LNCAP (cell line): ENCODE measurements at regions not wholly inside any gene's neighbourhood (a gene's known extent, or its start where the extent isn't known, plus 50 kb on each side); places are given as distances from the start of the nearest gene placed in this dataset.

ENCODE experiments used
- TF ChIP-seq, protein P1 (sequence below): fragments of 450-650 bp; IDR thresholded peaks from 2 replicates; pipeline ENCODE4 v1.5.1; 2017; ENCODE audit warnings: mild to moderate bottlenecking

DNA sequence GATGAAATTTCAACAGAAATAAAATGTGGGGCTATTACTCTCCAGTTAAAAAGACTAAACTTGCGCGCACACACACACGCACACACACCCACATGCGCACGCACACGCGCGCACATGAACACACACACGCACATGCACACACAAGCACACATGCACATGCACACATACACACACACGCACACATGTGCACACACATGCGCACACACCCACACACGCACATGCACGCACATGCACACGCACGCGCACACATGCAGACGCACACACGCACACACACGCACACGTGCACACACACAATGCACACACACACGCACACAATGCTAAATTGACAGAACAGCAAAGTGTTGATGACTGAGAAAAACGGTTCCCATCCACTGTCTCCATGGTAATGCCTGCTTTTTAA, 754.1 kb downstream of the CBLN4 start:
- TF ChIP-seq, protein P1, sequence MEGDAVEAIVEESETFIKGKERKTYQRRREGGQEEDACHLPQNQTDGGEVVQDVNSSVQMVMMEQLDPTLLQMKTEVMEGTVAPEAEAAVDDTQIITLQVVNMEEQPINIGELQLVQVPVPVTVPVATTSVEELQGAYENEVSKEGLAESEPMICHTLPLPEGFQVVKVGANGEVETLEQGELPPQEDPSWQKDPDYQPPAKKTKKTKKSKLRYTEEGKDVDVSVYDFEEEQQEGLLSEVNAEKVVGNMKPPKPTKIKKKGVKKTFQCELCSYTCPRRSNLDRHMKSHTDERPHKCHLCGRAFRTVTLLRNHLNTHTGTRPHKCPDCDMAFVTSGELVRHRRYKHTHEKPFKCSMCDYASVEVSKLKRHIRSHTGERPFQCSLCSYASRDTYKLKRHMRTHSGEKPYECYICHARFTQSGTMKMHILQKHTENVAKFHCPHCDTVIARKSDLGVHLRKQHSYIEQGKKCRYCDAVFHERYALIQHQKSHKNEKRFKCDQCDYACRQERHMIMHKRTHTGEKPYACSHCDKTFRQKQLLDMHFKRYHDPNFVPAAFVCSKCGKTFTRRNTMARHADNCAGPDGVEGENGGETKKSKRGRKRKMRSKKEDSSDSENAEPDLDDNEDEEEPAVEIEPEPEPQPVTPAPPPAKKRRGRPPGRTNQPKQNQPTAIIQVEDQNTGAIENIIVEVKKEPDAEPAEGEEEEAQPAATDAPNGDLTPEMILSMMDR: no peak

- TF ChIP-seq, protein P1: no peak
Measured at GRCh38 chr20:55242853-55243252, 762.5 kb downstream of the CBLN4 start.

- TF ChIP-seq, protein P1: no peak
Measured at GRCh38 chr20:55239269-55239668, 763.9 kb downstream of the DOK5 start.

DNA sequence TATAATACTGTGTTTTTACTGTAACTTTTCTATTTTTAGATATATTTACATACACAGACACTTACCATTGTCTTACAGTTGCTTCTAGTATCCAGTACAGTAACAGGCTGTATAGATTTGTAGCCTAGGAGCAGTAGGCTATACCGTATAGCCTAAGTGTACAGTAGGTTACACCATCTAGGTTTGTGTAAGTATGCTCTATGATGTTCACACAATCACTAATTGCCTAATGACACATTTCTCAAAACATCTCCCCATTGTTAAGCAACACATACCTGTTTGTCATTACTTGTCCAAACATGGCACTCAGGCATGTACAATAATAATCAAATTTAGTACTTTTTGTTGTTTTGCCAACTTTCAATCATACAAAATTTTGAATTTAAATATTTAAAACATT, 757.3 kb downstream of the DOK5 start:
- TF ChIP-seq, protein P1: no peak

GRCh38 chr20:55229451-55229850, 754.1 kb downstream of the DOK5 start:
- TF ChIP-seq, protein P1: no peak

- TF ChIP-seq, protein P1: no peak
Measured at GRCh38 chr20:55216525-55217242, 741.3 kb downstream of the DOK5 start.

- TF ChIP-seq, protein P1: no peak
Measured at GRCh38 chr20:55213653-55214052, 738.3 kb downstream of the DOK5 start.

DNA sequence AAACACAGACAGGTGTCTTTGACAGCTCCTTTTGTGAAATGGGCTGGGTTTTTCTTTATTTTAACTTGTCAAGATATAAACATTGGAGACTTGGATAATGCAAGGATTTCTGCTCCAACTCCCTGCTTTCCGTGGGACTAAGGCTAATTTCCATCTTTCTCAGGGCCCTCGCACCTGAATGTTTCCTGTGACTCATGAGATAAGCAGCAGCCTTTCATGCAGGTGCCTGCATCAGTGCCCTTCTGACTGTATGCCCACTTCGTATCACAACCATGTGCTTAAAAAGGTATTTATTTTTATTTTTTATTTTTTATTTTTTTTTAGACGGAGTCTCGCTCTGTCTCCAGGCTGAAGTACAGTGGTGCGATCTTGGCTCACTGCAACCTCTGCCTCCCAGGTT, 736.1 kb downstream of the DOK5 start:
- TF ChIP-seq, protein P1: no peak
